ENCODE measurements at regions not wholly inside any gene's neighbourhood (a gene's known extent, or its start where the extent isn't known, plus 50 kb on each side); places are given as distances from the start of the nearest gene placed in this dataset.

GRCh38 chr15:95550702-95551101 lies 779.8 kb upstream of the NR2F2 start:
- no peak for FAIRE-seq
- no peaks in the 10 kb centered on the region for H3K36me3 ChIP-seq (ENCODE audit: control insufficient read depth in 2 of 2, extremely low read depth in 1 of 2, insufficient read depth in 2 of 2, low read length in 2 of 2)
- H3K9me3 ChIP-seq (ENCODE audit: control insufficient read depth, low read depth, low read length), result no peaks in the 10 kb centered on the region
- no peak for DNase-seq (ENCODE audit: low read depth, low spot score)
- H3K27me3 ChIP-seq (ENCODE audit: control insufficient read depth, extremely low read depth, insufficient read depth, low read length), result no peaks in the 10 kb centered on the region
- no peaks in the 10 kb centered on the region for H3K4me1 ChIP-seq (ENCODE audit: control insufficient read depth, extremely low read depth, insufficient read depth, low read length)
- no peak overlapping the region for H3K27ac ChIP-seq (ENCODE audit: control insufficient read depth, insufficient read depth, low read length)
- no peak overlapping the region for H3K4me2 ChIP-seq (ENCODE audit: control insufficient read depth, extremely low read depth, insufficient read depth, low read depth, low read length)
- no peak overlapping the region for H3K9ac ChIP-seq (ENCODE audit: control insufficient read depth, extremely low read depth, insufficient read depth, low read length)
- dilution Hi-C loops (cut with MboI; ENCODE audit: extremely low pct_ligation_motif_present, low sequenced_read_pairs), result no loop called here
- TF ChIP-seq EZH2 (IDR thresholded peaks at IDR 0.05; ENCODE audit: low read length) (no peak), CTCF (optimal IDR thresholded peaks at IDR 0.05 in 1 of 3, IDR thresholded peaks at IDR 0.05 in 1 of 3, conservative IDR thresholded peaks at IDR 0.05 in 1 of 3; ENCODE audit: extremely low read depth in 1 of 3, insufficient read depth in 2 of 3, low read length in 3 of 3) (no peak)
- H4K20me1 ChIP-seq (ENCODE audit: control insufficient read depth, extremely low read depth, insufficient read depth, low read length), result no peaks in the 10 kb centered on the region
- H3K9me1 ChIP-seq (ENCODE audit: control insufficient read depth, extremely low read depth, insufficient read depth, low read length), result no peaks in the 10 kb centered on the region
- no peaks in the 10 kb centered on the region for H3K79me2 ChIP-seq (ENCODE audit: control insufficient read depth, insufficient read depth, low read length)
- H2AFZ ChIP-seq (ENCODE audit: control insufficient read depth, low read length), result no peak overlapping the region
- H3K4me3 ChIP-seq (ENCODE audit: control insufficient read depth in 2 of 3, extremely low read depth in 1 of 3, insufficient read depth in 2 of 3, low read depth in 1 of 3, low read length in 3 of 3), result no peak overlapping the region

- Histone ChIP-seq H3K9ac (ENCODE audit: control insufficient read depth, extremely low read depth, insufficient read depth, low read length) (no peak overlapping the region), H3K27me3 (ENCODE audit: control insufficient read depth, extremely low read depth, insufficient read depth, low read length) (no peaks in the 10 kb centered on the region), H3K9me1 (ENCODE audit: control insufficient read depth, extremely low read depth, insufficient read depth, low read length) (no peaks in the 10 kb centered on the region), H3K36me3 (ENCODE audit: control insufficient read depth in 2 of 2, extremely low read depth in 1 of 2, insufficient read depth in 2 of 2, low read length in 2 of 2) (no peaks in the 10 kb centered on the region), H3K4me3 (ENCODE audit: control insufficient read depth in 2 of 3, extremely low read depth in 1 of 3, insufficient read depth in 2 of 3, low read depth in 1 of 3, low read length in 3 of 3) (no peak overlapping the region), H4K20me1 (ENCODE audit: control insufficient read depth, extremely low read depth, insufficient read depth, low read length) (no peaks in the 10 kb centered on the region), H3K79me2 (ENCODE audit: control insufficient read depth, insufficient read depth, low read length) (no peaks in the 10 kb centered on the region), H3K4me2 (ENCODE audit: control insufficient read depth, extremely low read depth, insufficient read depth, low read depth, low read length) (no peak overlapping the region), H2AFZ (ENCODE audit: control insufficient read depth, low read length) (no peak overlapping the region), H3K9me3 (ENCODE audit: control insufficient read depth, low read depth, low read length) (no peaks in the 10 kb centered on the region), H3K4me1 (ENCODE audit: control insufficient read depth, extremely low read depth, insufficient read depth, low read length) (peaks cover 21% of the 10 kb centered on the region), H3K27ac (ENCODE audit: control insufficient read depth, insufficient read depth, low read length) (no peak overlapping the region)
- FAIRE-seq (no peak), DNase-seq (ENCODE audit: low read depth, low spot score) (no peak)
- dilution Hi-C loops (cut with MboI; ENCODE audit: extremely low pct_ligation_motif_present, low sequenced_read_pairs), result no loop called here
- no peak for TF ChIP-seq CTCF (optimal IDR thresholded peaks at IDR 0.05 in 1 of 3, IDR thresholded peaks at IDR 0.05 in 1 of 3, conservative IDR thresholded peaks at IDR 0.05 in 1 of 3; ENCODE audit: extremely low read depth in 1 of 3, insufficient read depth in 2 of 3, low read length in 3 of 3)
- TF ChIP-seq EZH2 (IDR thresholded peaks at IDR 0.05; ENCODE audit: low read length), result no peak
Observed at GRCh38 chr15:95556225-95556624, 774.3 kb upstream of the NR2F2 start.

Data from keratinocyte (primary cell).